ENCODE measurements at regions not wholly inside any gene's neighbourhood (a gene's known extent, or its start where the extent isn't known, plus 50 kb on each side); places are given as distances from the start of the nearest gene placed in this dataset.
A peak's percentile ranks its signal among the peaks of the same experiment; 100 is the strongest.

GRCh38 chr4:186875476-186875875 is 151.8 kb upstream of the FAT1 start:
- no peak for DNase-seq (ENCODE audit: low read depth in 2 of 2)
- H3K4me3 ChIP-seq (replicated peaks in 1 of 2; ENCODE audit: low read depth in 2 of 2, low read length in 2 of 2), result no peak overlapping the region
- TF ChIP-seq CTCF (IDR thresholded peaks at IDR 0.05; ENCODE audit: low read depth, low read length), result no peak

- no peak overlapping the region for H3K4me3 ChIP-seq (replicated peaks in 1 of 2; ENCODE audit: low read depth in 2 of 2, low read length in 2 of 2)
- no peak for DNase-seq (ENCODE audit: low read depth in 2 of 2)
- no peak for TF ChIP-seq CTCF (IDR thresholded peaks at IDR 0.05; ENCODE audit: low read depth, low read length)
These were observed 153.4 kb upstream of the FAT1 start for GRCh38 chr4:186876961-186877626.

- no peak for TF ChIP-seq CTCF (IDR thresholded peaks at IDR 0.05; ENCODE audit: low read depth, low read length)
- DNase-seq (ENCODE audit: low read depth in 2 of 2), result no peak
These were observed 154.6 kb upstream of the FAT1 start for GRCh38 chr4:186878203-186878776.

GRCh38 chr4:186881521-186882220 is 158.0 kb upstream of the FAT1 start:
- H3K4me3 ChIP-seq (replicated peaks in 1 of 2; ENCODE audit: low read depth in 2 of 2, low read length in 2 of 2), result no peak overlapping the region
- DNase-seq (ENCODE audit: low read depth in 2 of 2), result peak in 1 of 2 donors; percentile 30
- no peak for TF ChIP-seq CTCF (IDR thresholded peaks at IDR 0.05; ENCODE audit: low read depth, low read length)

More at GRCh38 chr4:186878203-186878776, 154.6 kb upstream of the FAT1 start:
- no peak overlapping the region for H3K4me3 ChIP-seq (replicated peaks in 1 of 2; ENCODE audit: low read depth in 2 of 2, low read length in 2 of 2)

- DNase-seq (ENCODE audit: low read depth in 2 of 2), result no peak
- H3K4me3 ChIP-seq (replicated peaks in 1 of 2; ENCODE audit: low read depth in 2 of 2, low read length in 2 of 2), result no peak overlapping the region
- no peak for TF ChIP-seq CTCF (IDR thresholded peaks at IDR 0.05; ENCODE audit: low read depth, low read length)
These were observed 158.6 kb upstream of the FAT1 start for GRCh38 chr4:186882293-186882692.

GRCh38 chr4:186885289-186885688 is 161.6 kb upstream of the FAT1 start:
- no peak overlapping the region for H3K4me3 ChIP-seq (replicated peaks in 1 of 2; ENCODE audit: low read depth in 2 of 2, low read length in 2 of 2)
- DNase-seq (ENCODE audit: low read depth in 2 of 2), result no peak
- no peak for TF ChIP-seq CTCF (IDR thresholded peaks at IDR 0.05; ENCODE audit: low read depth, low read length)

All from cardiac fibroblast (primary cell).